Naive thymus-derived CD4-positive, alpha-beta T cell (primary cell): ENCODE measurements at regions not wholly inside any gene's neighbourhood (a gene's known extent, or its start where the extent isn't known, plus 50 kb on each side); places are given as distances from the start of the nearest gene placed in this dataset.

Source experiments
- ATAC-seq: fragments of 150-1000 bp; cut with Tn5 transposase; 2 replicates; pipeline ENCODE4 v1.10.0; 2021; ENCODE audit warnings: mild to moderate bottlenecking, moderate library complexity
- CTCF ChIA-PET: fragments of 350-600 bp; sonication (Branson Sonifier 250); formaldehyde crosslinking; loops from one replicate; lab custom pipeline; 2021; ENCODE audit warnings: antibody characterized with exemption; lab: Charles Lee
- POLR2A ChIA-PET: fragments of 350-600 bp; sonication (Branson Sonifier 250); formaldehyde crosslinking; loops from one replicate; lab custom pipeline; 2021; ENCODE audit warnings: antibody characterized with exemption, inconsistent platforms; lab: Charles Lee
- DNase-seq, 9 donors: peaks; one replicate each; pipeline versions ENCODE4 v3.0.0 to v3.0.0-alpha.2; 2020 to 2022; ENCODE audit warnings: mixed read lengths in 1 of 9
- H3K27ac ChIP-seq: one replicate; pipeline ENCODE4 v1.7.0; 2013; ENCODE audit warnings: mild to moderate bottlenecking, low read depth, low read length, moderate library complexity
- H3K27me3 ChIP-seq, 2 donors: one replicate each; pipeline ENCODE4 v1.7.0; 2013; ENCODE audit warnings: low read length in 2 of 2, mild to moderate bottlenecking in 2 of 2, moderate library complexity in 2 of 2; ENCODE audit not compliant: control insufficient read depth in 2 of 2, insufficient read depth in 2 of 2
- H3K36me3 ChIP-seq, 3 experiments: 1 replicate in 2 of 3; 2 replicates in 1 of 3; pipeline ENCODE4 v1.7.0; 2013; ENCODE audit warnings: low read length in 3 of 3, mild to moderate bottlenecking in 3 of 3, moderate library complexity in 1 of 3; ENCODE audit not compliant: insufficient read depth in 3 of 3, control insufficient read depth in 2 of 3
- H3K4me1 ChIP-seq, 2 donors: one replicate each; pipeline ENCODE4 v1.7.0; 2013; ENCODE audit warnings: low read length in 2 of 2, mild to moderate bottlenecking in 2 of 2, moderate library complexity in 1 of 2; ENCODE audit not compliant: control insufficient read depth in 2 of 2, insufficient read depth in 2 of 2
- H3K4me3 ChIP-seq: 2 replicates; pipeline ENCODE4 v1.7.0; 2013; ENCODE audit warnings: mild to moderate bottlenecking, low read length
- H3K9me3 ChIP-seq, 3 experiments: 1 replicate in 2 of 3; 2 replicates in 1 of 3; pipeline ENCODE4 v1.7.0; 2013; ENCODE audit warnings: low read length in 3 of 3; ENCODE audit not compliant: control insufficient read depth in 2 of 3
- H3K27ac Mint-ChIP-seq, 9 donors: one replicate each; pipeline ENCODE4 v1.8.0; 2020 to 2022; ENCODE audit warnings: mixed read lengths in 9 of 9, mild to moderate bottlenecking in 8 of 9, moderate library complexity in 5 of 9, inconsistent platforms in 2 of 9
- H3K27me3 Mint-ChIP-seq, 5 donors: one replicate each; pipeline ENCODE4 v1.8.0; 2021 to 2022; ENCODE audit warnings: mixed read lengths in 5 of 5, mild to moderate bottlenecking in 1 of 5
- H3K36me3 Mint-ChIP-seq, 5 donors: one replicate each; pipeline ENCODE4 v1.8.0; 2020 to 2022; ENCODE audit warnings: mixed read lengths in 5 of 5, mild to moderate bottlenecking in 3 of 5, inconsistent platforms in 1 of 5
- H3K4me1 Mint-ChIP-seq, 7 donors: one replicate each; pipeline ENCODE4 v1.8.0; 2020 to 2022; ENCODE audit warnings: mixed read lengths in 7 of 7, mild to moderate bottlenecking in 3 of 7, inconsistent platforms in 1 of 7
- H3K4me3 Mint-ChIP-seq, 10 donors: one replicate each; pipeline ENCODE4 v1.8.0; 2020 to 2022; ENCODE audit warnings: mild to moderate bottlenecking in 10 of 10, mixed read lengths in 10 of 10, moderate library complexity in 6 of 10, inconsistent platforms in 2 of 10
- H3K9me3 Mint-ChIP-seq, 11 donors: one replicate each; pipeline ENCODE4 v1.8.0; 2020 to 2022; ENCODE audit warnings: mixed read lengths in 11 of 11, mild to moderate bottlenecking in 4 of 11, inconsistent platforms in 1 of 11, moderate library complexity in 1 of 11
- intact Hi-C, 2 donors: fragments of 100-400 bp; cut with micrococcal nuclease; formaldehyde crosslinking; loops; one replicate each; pipeline ENCODE4 v1.15.1; 2023

GRCh38 chr3:144463911-144464310 is 492.3 kb downstream of the DIPK2A start:
- CTCF ChIA-PET = no interaction called here
- Histone ChIP-seq H3K4me3 (no peak overlapping the region), H3K4me1 (no peaks in the 10 kb centered on the region), H3K27ac (no peak overlapping the region), H3K9me3 (no peaks in the 10 kb centered on the region), H3K36me3 (no peaks in the 10 kb centered on the region), H3K27me3 (no peaks in the 10 kb centered on the region)
- POLR2A ChIA-PET = no interaction called here
- Mint-ChIP-seq H3K9me3 (no peaks in the 10 kb centered on the region), H3K27me3 (no peaks in the 10 kb centered on the region), H3K4me1 (no peaks in the 10 kb centered on the region), H3K27ac (no peak overlapping the region), H3K36me3 (no peaks in the 10 kb centered on the region), H3K4me3 (no peak overlapping the region)
- intact Hi-C loops = no loop called here
- DNase-seq (no peak), ATAC-seq (no peak)

- Mint-ChIP-seq H3K36me3 (no peaks in the 10 kb centered on the region), H3K27me3 (no peaks in the 10 kb centered on the region), H3K27ac (no peak overlapping the region), H3K9me3 (no peaks in the 10 kb centered on the region), H3K4me3 (no peak overlapping the region), H3K4me1 (no peaks in the 10 kb centered on the region)
- no peaks in the 10 kb centered on the region for H3K36me3 ChIP-seq
- no peaks in the 10 kb centered on the region for H3K9me3 ChIP-seq
- H3K4me1 ChIP-seq = no peaks in the 10 kb centered on the region
- intact Hi-C loops = no loop called here
- ATAC-seq = no peak
- no peaks in the 10 kb centered on the region for H3K27me3 ChIP-seq
- no peak for DNase-seq
- no peak overlapping the region for H3K4me3 ChIP-seq
- POLR2A ChIA-PET = no interaction called here
- H3K27ac ChIP-seq = no peak overlapping the region
- CTCF ChIA-PET = no interaction called here
Observed at GRCh38 chr3:144466114-144466513, 494.5 kb downstream of the DIPK2A start.

- ChIA-PET CTCF (no interaction called here), POLR2A (no interaction called here)
- H3K4me1 Mint-ChIP-seq = no peaks in the 10 kb centered on the region
- no peak overlapping the region for H3K27ac Mint-ChIP-seq
- intact Hi-C loops = no loop called here
- DNase-seq (no peak), ATAC-seq (no peak)
- no peaks in the 10 kb centered on the region for H3K9me3 Mint-ChIP-seq
- Histone ChIP-seq H3K36me3 (no peaks in the 10 kb centered on the region), H3K4me1 (no peaks in the 10 kb centered on the region), H3K4me3 (no peak overlapping the region), H3K27ac (no peak overlapping the region), H3K9me3 (no peaks in the 10 kb centered on the region), H3K27me3 (no peaks in the 10 kb centered on the region)
- H3K36me3 Mint-ChIP-seq = no peaks in the 10 kb centered on the region
- no peak overlapping the region for H3K4me3 Mint-ChIP-seq
- H3K27me3 Mint-ChIP-seq = no peaks in the 10 kb centered on the region
Observed at GRCh38 chr3:144466540-144466939, 494.9 kb downstream of the DIPK2A start.

- no peak for ATAC-seq
- Mint-ChIP-seq H3K27ac (no peak overlapping the region), H3K36me3 (no peaks in the 10 kb centered on the region), H3K9me3 (no peaks in the 10 kb centered on the region), H3K27me3 (no peaks in the 10 kb centered on the region), H3K4me3 (no peak overlapping the region), H3K4me1 (no peaks in the 10 kb centered on the region)
- Histone ChIP-seq H3K9me3 (no peaks in the 10 kb centered on the region), H3K27ac (no peak overlapping the region), H3K27me3 (no peaks in the 10 kb centered on the region), H3K36me3 (no peaks in the 10 kb centered on the region), H3K4me3 (no peak overlapping the region), H3K4me1 (no peaks in the 10 kb centered on the region)
- POLR2A ChIA-PET = no interaction called here
- CTCF ChIA-PET = no interaction called here
- no peak for DNase-seq
- intact Hi-C loops = no loop called here
Observed at GRCh38 chr3:144470666-144471065, 499.0 kb downstream of the DIPK2A start.

- Mint-ChIP-seq H3K27ac (no peak overlapping the region), H3K4me1 (peaks cover 0 to 1% (median 0%) of the 10 kb centered on the region in 7 donors), H3K4me3 (no peak overlapping the region), H3K36me3 (no peaks in the 10 kb centered on the region), H3K27me3 (no peaks in the 10 kb centered on the region), H3K9me3 (peaks cover 0 to 5% (median 0%) of the 10 kb centered on the region in 11 donors)
- POLR2A ChIA-PET = no interaction called here
- Histone ChIP-seq H3K4me1 (no peaks in the 10 kb centered on the region), H3K27me3 (no peaks in the 10 kb centered on the region), H3K27ac (no peak overlapping the region), H3K4me3 (no peak overlapping the region), H3K9me3 (no peaks in the 10 kb centered on the region), H3K36me3 (no peaks in the 10 kb centered on the region)
- ATAC-seq (no peak), DNase-seq (no peak)
- intact Hi-C loops = no loop called here
- CTCF ChIA-PET = no interaction called here
Observed at GRCh38 chr3:144477593-144477992, 506.0 kb downstream of the DIPK2A start.

GRCh38 chr3:144480416-144480919 is 508.8 kb downstream of the DIPK2A start:
- Histone ChIP-seq H3K9me3 (no peaks in the 10 kb centered on the region), H3K27me3 (no peaks in the 10 kb centered on the region), H3K4me3 (no peak overlapping the region), H3K4me1 (no peaks in the 10 kb centered on the region), H3K27ac (no peak overlapping the region), H3K36me3 (no peaks in the 10 kb centered on the region)
- H3K27me3 Mint-ChIP-seq = no peaks in the 10 kb centered on the region
- CTCF ChIA-PET = no interaction called here
- peaks cover 0 to 5% (median 0%) of the 10 kb centered on the region in 11 donors for H3K9me3 Mint-ChIP-seq
- ATAC-seq (no peak), DNase-seq (no peak)
- H3K27ac Mint-ChIP-seq = no peak overlapping the region
- POLR2A ChIA-PET = no interaction called here
- H3K4me3 Mint-ChIP-seq = no peak overlapping the region
- intact Hi-C loops = no loop called here
- H3K4me1 Mint-ChIP-seq = peaks cover 0 to 1% (median 0%) of the 10 kb centered on the region in 7 donors
- no peaks in the 10 kb centered on the region for H3K36me3 Mint-ChIP-seq

- CTCF ChIA-PET = no interaction called here
- Mint-ChIP-seq H3K27me3 (peaks cover 0 to 5% (median 0%) of the 10 kb centered on the region in 5 donors), H3K4me3 (no peak overlapping the region), H3K27ac (no peak overlapping the region), H3K4me1 (peaks cover 0 to 1% (median 0%) of the 10 kb centered on the region in 7 donors), H3K9me3 (peaks cover 0 to 5% (median 0%) of the 10 kb centered on the region in 11 donors), H3K36me3 (no peaks in the 10 kb centered on the region)
- POLR2A ChIA-PET = no interaction called here
- no peak for DNase-seq
- Histone ChIP-seq H3K36me3 (no peaks in the 10 kb centered on the region), H3K4me1 (no peaks in the 10 kb centered on the region), H3K27ac (no peak overlapping the region), H3K4me3 (no peak overlapping the region), H3K27me3 (no peaks in the 10 kb centered on the region), H3K9me3 (no peaks in the 10 kb centered on the region)
- ATAC-seq = no peak
- intact Hi-C loops = no loop called here
Observed at GRCh38 chr3:144482876-144483275, 511.3 kb downstream of the DIPK2A start.
